K562 (cell line): ENCODE measurements at regions not wholly inside any gene's neighbourhood (a gene's known extent, or its start where the extent isn't known, plus 50 kb on each side); places are given as distances from the start of the nearest gene placed in this dataset.

Source experiments
- ATAC-seq: fragments of 200-7000 bp; cut with Tn5 transposase; 3 replicates; pipeline ENCODE4 v1.9.1; 2020; ENCODE audit warnings: moderate library complexity
- BruUV-seq: library from RNA; stranded (reverse); fragments of 400-500 nt; replicated peaks from 2 replicates; lab custom pipeline; 2021; lab: Mats Ljungman, UMichigan
- CTCF ChIA-PET: fragments of 300-600 bp; formaldehyde crosslinking; extraction: SDS; loops from one replicate; lab custom pipeline; 2021; ENCODE audit warnings: low intra/inter-chr PET ratio; lab: Yijun Ruan, JAX
- POLR2A ChIA-PET: fragments of 300-600, 350-650 bp; sonication (Branson Sonifier 250); formaldehyde crosslinking; extraction: SDS; loops from one replicate; lab custom pipeline; 2021; ENCODE audit warnings: antibody characterized with exemption, inconsistent platforms; lab: Yijun Ruan, JAX
- DNase-seq, 4 experiments: peaks; one replicate each; pipeline versions ENCODE4 v3.0.0 to v3.0.0-alpha.2; 2011 to 2018; ENCODE audit warnings: low spot score in 3 of 4, mixed read lengths in 3 of 4; ENCODE audit errors: extremely low read depth in 1 of 4
- FAIRE-seq: peaks from 2 replicates; lab custom pipeline; 2011; peaks lifted over from hg19 to GRCh38; lab: Jason Lieb, UNC
- H2AFZ ChIP-seq: 2 replicates; pipeline ENCODE4 v1.6.0; 2011; ENCODE audit warnings: low read depth, low read length, control low read depth, inconsistent platforms
- H3K27ac ChIP-seq: fragments of 200-600 bp; 3 replicates; pipeline ENCODE4 v1.8.0; 2011; ENCODE audit warnings: low read depth, mild to moderate bottlenecking, control low read depth, inconsistent platforms, low read length, moderate library complexity, mixed read lengths; ENCODE audit errors: extremely low read depth
- H3K27me3 ChIP-seq, 2 experiments: fragments of 300-600 bp in 1 of 2; 2 replicates in 1 of 2; 3 replicates in 1 of 2; pipeline versions ENCODE4 v1.6.0 to v1.8.0; 2011; ENCODE audit warnings: inconsistent platforms in 2 of 2, low read length in 2 of 2, mild to moderate bottlenecking in 1 of 2, mixed read lengths in 1 of 2, moderate library complexity in 1 of 2; ENCODE audit not compliant: control insufficient read depth in 2 of 2, insufficient read depth in 2 of 2
- H3K36me3 ChIP-seq: fragments of 300-600 bp; 3 replicates; pipeline ENCODE4 v1.8.0; 2011; ENCODE audit warnings: mild to moderate bottlenecking, low read length, inconsistent platforms; ENCODE audit not compliant: control insufficient read depth, insufficient read depth
- H3K4me1 ChIP-seq, 2 experiments: fragments of 200-600 bp in 1 of 2; replicated peaks in 1 of 2; 2 replicates in 1 of 2; 3 replicates in 1 of 2; pipeline versions ENCODE4 v1.5.1 to v1.8.0; 2011; ENCODE audit warnings: inconsistent platforms in 2 of 2, low read length in 2 of 2, mild to moderate bottlenecking in 1 of 2, mixed read lengths in 1 of 2, moderate library complexity in 1 of 2; ENCODE audit not compliant: control insufficient read depth in 2 of 2, insufficient read depth in 2 of 2
- H3K4me2 ChIP-seq: 2 replicates; pipeline ENCODE4 v1.6.1; 2011; ENCODE audit warnings: low read length, control low read depth, inconsistent platforms, mixed read lengths; ENCODE audit not compliant: insufficient read depth
- H3K4me3 ChIP-seq: fragments of 200-600 bp; sonication (generic), shearing (Covaris generic); 2 replicates; pipeline ENCODE4 v1.5.1; 2016; ENCODE audit warnings: control low read depth, inconsistent platforms
- H3K79me2 ChIP-seq: fragments of 200-600 bp; 3 replicates; pipeline ENCODE4 v1.8.0; 2011; ENCODE audit warnings: low read length, inconsistent platforms; ENCODE audit not compliant: control insufficient read depth, insufficient read depth
- H3K9ac ChIP-seq, 2 experiments: 2 replicates each; pipeline versions ENCODE4 v1.6.0 to v1.6.1; 2011; ENCODE audit warnings: low read depth in 2 of 2, low read length in 2 of 2, control low read depth in 1 of 2, inconsistent platforms in 1 of 2, mild to moderate bottlenecking in 1 of 2, mixed read lengths in 1 of 2; ENCODE audit not compliant: insufficient read depth in 1 of 2
- H3K9me1 ChIP-seq: one replicate; pipeline ENCODE4 v1.6.0; 2011; ENCODE audit warnings: inconsistent platforms, mild to moderate bottlenecking, low read length, moderate library complexity; ENCODE audit not compliant: control insufficient read depth, insufficient read depth
- H3K9me3 ChIP-seq: replicated peaks from 2 replicates; pipeline ENCODE4 v1.5.1; 2011; ENCODE audit warnings: low read depth, low read length, inconsistent platforms; ENCODE audit not compliant: control insufficient read depth, insufficient read depth
- H4K20me1 ChIP-seq: replicated peaks from 2 replicates; pipeline ENCODE4 v1.6.1; 2011; ENCODE audit warnings: low read length, inconsistent platforms, mixed read lengths; ENCODE audit not compliant: control insufficient read depth, insufficient read depth
- CSDE1 ChIP-seq, 2 experiments: fragments of 450-650 bp; IDR thresholded peaks; 2 replicates each; pipeline ENCODE4 v1.6.1; 2016; ENCODE audit warnings: mild to moderate bottlenecking in 1 of 2
- PHF20 ChIP-seq: fragments of 450-650 bp; IDR thresholded peaks from 2 replicates; pipeline ENCODE4 v1.6.1; 2018; ENCODE audit not compliant: partially characterized antibody
- ZNF165 ChIP-seq: fragments of 250-450 bp; sonication (Bioruptor Pico); IDR thresholded peaks from 2 replicates; pipeline ENCODE4 v1.4.0; 2020; ENCODE audit warnings: borderline replicate concordance
- ZNF197 ChIP-seq: fragments of 200-800 bp; sonication (Bioruptor generic); IDR thresholded peaks from 2 replicates; pipeline ENCODE4 v1.6.1; 2016; ENCODE audit warnings: low read depth, missing genetic modification characterization, missing compliant biosample characterization
- WGBS: fragments of 100-300 bp; shearing (Covaris generic); methylation state at CpG from one replicate; pipeline ENCODE4 v1.1.6; 2016; ENCODE audit warnings: low coverage, mixed read lengths; ENCODE audit not compliant: insufficient coverage; ENCODE audit errors: missing lambda C conversion rate; 5-methylcytosine and 5-hydroxymethylcytosine counted together
- in situ Hi-C: fragments of 300-500 bp; cut with MboI; formaldehyde crosslinking; loops from 4 replicates; pipeline ENCODE4 v1.15.0; 2018; ENCODE audit warnings: inconsistent platforms, mixed read lengths
- intact Hi-C: fragments of 100-400 bp; cut with micrococcal nuclease; formaldehyde crosslinking; loops from 2 replicates; pipeline ENCODE4 v1.14.2; 2022
- TF ChIP-seq, protein P1 (sequence below), 2 experiments: fragments of 450-650 bp; IDR thresholded peaks; 2 replicates each; pipeline ENCODE4 v1.6.1; 2016; ENCODE audit warnings: mild to moderate bottlenecking in 2 of 2, borderline replicate concordance in 1 of 2, low read depth in 1 of 2, moderate library complexity in 1 of 2

DNA sequence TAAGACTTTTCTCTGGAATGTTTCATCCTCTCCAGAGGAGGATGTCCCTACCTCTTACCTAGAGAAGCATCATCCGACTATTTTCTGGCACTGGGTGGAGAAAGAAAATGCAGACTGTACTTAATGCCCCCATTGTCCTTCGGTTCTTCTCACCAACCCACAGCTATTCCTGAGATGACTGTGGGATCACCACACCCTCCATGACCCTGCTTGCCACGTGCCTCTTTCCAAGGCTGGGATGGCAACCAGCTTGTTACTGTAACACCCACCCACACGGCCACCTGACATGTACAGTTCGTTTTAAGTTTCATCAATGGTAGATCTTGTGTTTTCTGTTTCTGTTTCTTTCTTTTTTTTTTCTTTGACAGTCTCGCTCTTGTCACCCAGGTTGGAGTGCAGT lies 365.2 kb downstream of the FBXO15 start (continued):
- TF ChIP-seq, protein P1, sequence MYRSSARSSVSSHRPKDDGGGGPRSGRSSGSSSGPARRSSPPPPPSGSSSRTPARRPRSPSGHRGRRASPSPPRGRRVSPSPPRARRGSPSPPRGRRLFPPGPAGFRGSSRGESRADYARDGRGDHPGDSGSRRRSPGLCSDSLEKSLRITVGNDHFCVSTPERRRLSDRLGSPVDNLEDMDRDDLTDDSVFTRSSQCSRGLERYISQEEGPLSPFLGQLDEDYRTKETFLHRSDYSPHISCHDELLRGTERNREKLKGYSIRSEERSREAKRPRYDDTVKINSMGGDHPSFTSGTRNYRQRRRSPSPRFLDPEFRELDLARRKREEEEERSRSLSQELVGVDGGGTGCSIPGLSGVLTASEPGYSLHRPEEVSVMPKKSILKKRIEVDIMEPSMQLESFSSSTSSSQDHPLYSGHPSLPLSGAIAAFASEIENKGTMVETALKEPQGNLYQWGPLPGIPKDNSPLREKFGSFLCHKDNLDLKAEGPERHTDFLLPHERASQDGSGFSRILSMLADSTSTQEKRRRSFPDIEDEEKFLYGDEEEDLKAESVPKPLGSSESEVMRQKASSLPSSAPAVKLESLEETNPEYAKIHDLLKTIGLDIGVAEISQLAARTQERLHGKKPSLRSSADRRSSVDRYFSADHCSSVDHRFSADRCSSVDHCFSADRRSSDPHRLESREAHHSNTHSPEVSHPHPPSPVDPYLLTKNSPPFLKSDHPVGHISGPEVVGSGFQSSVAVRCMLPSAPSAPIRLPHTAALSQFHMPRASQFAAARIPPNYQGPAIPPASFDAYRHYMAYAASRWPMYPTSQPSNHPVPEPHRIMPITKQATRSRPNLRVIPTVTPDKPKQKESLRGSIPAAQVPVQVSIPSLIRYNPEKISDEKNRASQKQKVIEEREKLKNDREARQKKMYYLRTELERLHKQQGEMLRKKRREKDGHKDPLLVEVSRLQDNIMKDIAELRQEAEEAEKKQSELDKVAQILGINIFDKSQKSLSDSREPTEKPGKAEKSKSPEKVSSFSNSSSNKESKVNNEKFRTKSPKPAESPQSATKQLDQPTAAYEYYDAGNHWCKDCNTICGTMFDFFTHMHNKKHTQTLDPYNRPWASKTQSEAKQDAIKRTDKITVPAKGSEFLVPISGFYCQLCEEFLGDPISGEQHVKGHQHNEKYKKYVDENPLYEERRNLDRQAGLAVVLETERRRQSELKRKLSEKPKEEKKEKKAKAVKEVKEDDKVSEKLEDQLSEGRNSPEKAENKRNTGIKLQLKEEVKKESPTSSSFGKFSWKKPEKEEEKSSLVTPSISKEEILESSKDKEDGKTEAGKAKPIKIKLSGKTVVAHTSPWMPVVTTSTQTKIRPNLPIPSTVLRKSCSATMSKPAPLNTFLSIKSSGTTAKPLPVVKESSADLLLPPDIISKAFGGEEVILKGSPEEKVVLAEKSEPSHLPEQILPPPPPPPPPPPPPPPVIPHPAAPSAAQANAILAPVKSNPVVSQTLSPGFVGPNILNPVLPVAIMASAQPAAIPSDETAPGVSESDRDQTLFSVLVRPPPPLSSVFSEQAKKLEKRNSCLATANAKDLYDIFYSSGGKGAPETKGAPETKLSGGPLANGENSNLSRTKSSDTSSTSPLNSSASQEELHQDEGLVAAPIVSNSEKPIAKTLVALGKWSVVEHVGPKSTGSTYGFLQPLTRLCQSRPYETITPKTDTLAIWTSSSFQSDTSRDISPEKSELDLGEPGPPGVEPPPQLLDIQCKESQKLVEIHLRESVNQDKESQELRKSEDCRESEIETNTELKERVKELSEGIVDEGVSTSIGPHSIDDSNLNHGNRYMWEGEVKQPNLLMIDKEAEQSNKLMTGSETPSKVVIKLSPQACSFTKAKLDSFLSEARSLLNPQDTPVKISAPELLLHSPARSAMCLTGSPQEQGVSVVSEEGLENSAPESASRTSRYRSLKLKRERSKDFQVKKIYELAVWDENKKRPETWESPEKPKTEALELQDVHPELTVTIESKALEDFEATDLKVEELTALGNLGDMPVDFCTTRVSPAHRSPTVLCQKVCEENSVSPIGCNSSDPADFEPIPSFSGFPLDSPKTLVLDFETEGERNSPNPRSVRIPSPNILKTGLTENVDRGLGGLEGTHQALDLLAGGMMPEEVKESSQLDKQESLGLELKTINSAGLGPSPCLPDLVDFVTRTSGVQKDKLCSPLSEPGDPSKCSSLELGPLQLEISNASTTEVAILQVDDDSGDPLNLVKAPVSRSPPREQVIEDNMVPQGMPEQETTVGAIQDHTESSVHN (IDR thresholded peaks at IDR 0.05; ENCODE audit: borderline replicate concordance in 1 of 2, low read depth in 1 of 2), result no peak

DNA sequence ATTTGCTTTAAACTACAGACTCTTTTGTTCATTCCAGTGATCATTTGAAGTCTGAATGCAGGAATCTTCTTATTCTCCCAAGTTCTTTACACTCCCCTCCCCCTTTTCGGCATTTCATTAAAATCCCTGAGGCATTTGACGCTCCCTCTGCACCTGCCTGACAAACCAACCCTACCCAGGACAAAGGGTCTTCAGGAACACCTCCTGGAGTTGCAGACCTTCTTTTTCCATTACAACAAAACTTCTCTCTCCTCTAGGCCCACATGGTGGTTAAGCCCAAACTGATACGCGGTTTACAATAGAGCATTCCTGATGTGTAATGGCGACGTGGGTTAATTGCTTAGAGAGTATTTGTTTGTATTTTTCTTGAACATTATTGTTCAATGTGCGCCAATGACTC lies 367.4 kb downstream of the FBXO15 start:
- Histone ChIP-seq H3K4me1 (no peaks in the 10 kb centered on the region), H3K27me3 (no peaks in the 10 kb centered on the region), H3K27ac (no peak overlapping the region), H4K20me1 (no peaks in the 10 kb centered on the region), H3K9ac (no peak overlapping the region), H3K4me3 (no peak overlapping the region), H3K9me3 (no peaks in the 10 kb centered on the region), H3K36me3 (no peaks in the 10 kb centered on the region), H3K9me1 (no peaks in the 10 kb centered on the region), H2AFZ (no peak overlapping the region), H3K4me2 (no peak overlapping the region), H3K79me2 (no peaks in the 10 kb centered on the region)
- 0% methylated on average over 6 of the region's 7 CpGs for WGBS
- intact Hi-C loops, result no loop called here
- in situ Hi-C loops, result no loop called here
- no TSS peak for BruUV-seq
- no peak for TF ChIP-seq PHF20
- TF ChIP-seq CSDE1 (IDR thresholded peaks at IDR 0.05), result no peak
- TF ChIP-seq ZNF165 (CRISPR knock-in tag), result no peak
- no peak for TF ChIP-seq ZNF197 (CRISPR knock-in tag)
- CTCF ChIA-PET, result no interaction called here
- DNase-seq (no peak), FAIRE-seq (no peak), ATAC-seq (no peak)
- POLR2A ChIA-PET, result no interaction called here
